HUES48 (cell line): ENCODE measurements at regions not wholly inside any gene's neighbourhood (a gene's known extent, or its start where the extent isn't known, plus 50 kb on each side); places are given as distances from the start of the nearest gene placed in this dataset.

Experiments used
- H3K27ac ChIP-seq: one replicate; pipeline ENCODE4 v1.7.0; 2013; ENCODE audit warnings: low read depth, low read length, inconsistent platforms
- H3K27me3 ChIP-seq: 2 replicates; pipeline ENCODE4 v1.6.1; 2013; ENCODE audit warnings: mild to moderate bottlenecking, low read length; ENCODE audit not compliant: control insufficient read depth, insufficient read depth
- H3K36me3 ChIP-seq: 2 replicates; pipeline ENCODE4 v1.6.1; 2013; ENCODE audit warnings: low read length; ENCODE audit not compliant: control insufficient read depth, insufficient read depth
- H3K4me1 ChIP-seq: 2 replicates; pipeline ENCODE4 v1.6.1; 2013; ENCODE audit warnings: mild to moderate bottlenecking, low read length; ENCODE audit not compliant: control insufficient read depth, insufficient read depth
- H3K4me3 ChIP-seq: 2 replicates; pipeline ENCODE4 v1.5.1; 2013; ENCODE audit warnings: mild to moderate bottlenecking, low read depth, low read length
- H3K9ac ChIP-seq: 2 replicates; pipeline ENCODE4 v1.6.1; 2013; ENCODE audit warnings: mild to moderate bottlenecking, low read depth, low read length, moderate library complexity
- H3K9me3 ChIP-seq: 2 replicates; pipeline ENCODE4 v1.6.1; 2013; ENCODE audit warnings: low read length; ENCODE audit not compliant: control insufficient read depth, insufficient read depth

GRCh38 chr5:165526357-165526756 is 2020.9 kb downstream of the MAT2B start:
- Histone ChIP-seq H3K9me3 (peaks cover 12% of the 10 kb centered on the region; the same call in 1 of the 2 replicates), H3K36me3 (no peaks in the 10 kb centered on the region), H3K4me1 (no peaks in the 10 kb centered on the region), H3K27ac (no peak overlapping the region), H3K4me3 (no peak overlapping the region), H3K9ac (no peak overlapping the region), H3K27me3 (no peaks in the 10 kb centered on the region)

- Histone ChIP-seq H3K36me3 (no peaks in the 10 kb centered on the region), H3K9ac (no peak overlapping the region), H3K4me3 (no peak overlapping the region), H3K9me3 (peaks cover 12% of the 10 kb centered on the region; the same call in 1 of the 2 replicates), H3K27me3 (no peaks in the 10 kb centered on the region), H3K4me1 (no peaks in the 10 kb centered on the region), H3K27ac (no peak overlapping the region)
Observed at GRCh38 chr5:165527577-165527976, 2022.2 kb downstream of the MAT2B start.

GRCh38 chr5:165538065-165538464 is 2032.6 kb downstream of the MAT2B start:
- no peaks in the 10 kb centered on the region for H3K9me3 ChIP-seq
- H3K36me3 ChIP-seq: no peaks in the 10 kb centered on the region
- no peak overlapping the region for H3K27ac ChIP-seq
- H3K4me3 ChIP-seq: no peak overlapping the region
- no peaks in the 10 kb centered on the region for H3K27me3 ChIP-seq
- H3K9ac ChIP-seq: no peak overlapping the region
- no peaks in the 10 kb centered on the region for H3K4me1 ChIP-seq

DNA sequence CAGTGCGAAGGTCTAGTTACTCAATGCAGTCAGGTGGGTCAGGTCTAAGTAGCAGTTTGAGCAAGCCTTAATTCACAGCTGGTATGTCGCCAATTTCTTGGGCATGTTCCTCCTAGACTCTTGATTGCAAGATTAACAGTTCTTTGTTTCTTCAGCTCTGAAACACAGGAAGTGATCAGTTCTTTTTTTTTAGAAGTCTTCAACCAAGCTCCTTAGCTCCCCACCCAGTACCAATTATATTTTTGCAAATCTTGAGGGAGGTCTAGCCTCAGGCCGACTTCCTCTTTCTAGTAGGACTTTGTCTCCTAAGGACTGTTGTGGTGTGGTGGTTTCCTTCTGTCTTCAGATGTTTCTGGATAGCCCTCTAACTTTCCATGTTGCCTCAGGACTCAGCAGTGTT is 2054.2 kb downstream of the MAT2B start:
- Histone ChIP-seq H3K36me3 (no peaks in the 10 kb centered on the region), H3K4me1 (peaks cover 6% of the 10 kb centered on the region), H3K27ac (no peak overlapping the region), H3K27me3 (no peaks in the 10 kb centered on the region), H3K4me3 (no peak overlapping the region), H3K9me3 (no peaks in the 10 kb centered on the region), H3K9ac (no peak overlapping the region)

GRCh38 chr5:165560648-165561047 is 2055.2 kb downstream of the MAT2B start:
- Histone ChIP-seq H3K27ac (no peak overlapping the region), H3K4me1 (peaks cover 6% of the 10 kb centered on the region), H3K4me3 (no peak overlapping the region), H3K9me3 (no peaks in the 10 kb centered on the region), H3K36me3 (no peaks in the 10 kb centered on the region), H3K9ac (no peak overlapping the region), H3K27me3 (no peaks in the 10 kb centered on the region)

DNA sequence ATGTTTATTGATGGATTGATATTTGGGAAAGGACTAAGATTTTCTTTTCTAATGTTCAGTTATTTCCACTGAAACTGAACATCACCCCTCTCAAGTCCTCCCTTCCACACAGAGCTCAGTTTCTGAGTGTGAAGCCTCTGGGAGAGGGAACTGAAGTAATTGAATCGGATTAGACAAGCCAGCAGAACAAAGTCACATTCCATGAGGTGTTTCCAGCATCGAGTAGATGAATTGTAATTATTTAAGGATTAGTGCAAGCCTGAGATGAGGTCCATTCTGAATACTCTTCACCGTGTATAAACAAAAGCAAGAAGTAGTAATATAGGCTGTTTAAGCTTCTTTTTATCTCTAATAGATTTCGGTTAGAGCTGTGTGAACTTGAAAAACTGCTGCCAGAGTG is 2060.5 kb downstream of the MAT2B start:
- Histone ChIP-seq H3K4me3 (no peak overlapping the region), H3K27ac (no peak overlapping the region), H3K27me3 (no peaks in the 10 kb centered on the region), H3K36me3 (no peaks in the 10 kb centered on the region), H3K4me1 (peaks cover 6% of the 10 kb centered on the region), H3K9ac (no peak overlapping the region), H3K9me3 (peaks cover 3% of the 10 kb centered on the region; the same call in 1 of the 2 replicates)

GRCh38 chr5:165569551-165569950 is 2064.1 kb downstream of the MAT2B start:
- no peak overlapping the region for H3K4me3 ChIP-seq
- no peaks in the 10 kb centered on the region for H3K27me3 ChIP-seq
- H3K4me1 ChIP-seq: no peaks in the 10 kb centered on the region; the same call in 1 of the 2 replicates
- H3K36me3 ChIP-seq: no peaks in the 10 kb centered on the region
- H3K27ac ChIP-seq: no peak overlapping the region
- H3K9ac ChIP-seq: no peak overlapping the region
- H3K9me3 ChIP-seq: peaks cover 3% of the 10 kb centered on the region; the same call in 1 of the 2 replicates

DNA sequence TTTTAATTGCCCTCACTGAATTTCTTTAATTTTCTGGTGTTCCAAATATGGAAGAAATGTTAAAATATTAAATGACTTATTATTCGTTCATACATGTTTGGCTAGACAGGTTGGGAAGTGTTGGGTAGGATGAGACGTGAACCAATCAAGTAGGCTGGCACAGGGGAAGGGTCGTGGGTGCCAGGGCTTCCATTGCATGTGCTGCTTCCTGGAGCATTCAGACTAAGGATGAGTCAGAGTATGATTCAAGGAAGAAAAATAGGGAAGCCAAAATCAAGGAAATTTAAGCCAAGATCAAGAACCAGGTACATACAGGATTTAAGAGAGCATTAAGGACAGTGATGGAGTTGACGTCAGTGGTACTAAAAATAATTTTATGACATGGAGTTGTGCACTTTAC is 2068.0 kb downstream of the MAT2B start:
- no peak overlapping the region for H3K4me3 ChIP-seq
- no peak overlapping the region for H3K9ac ChIP-seq
- H3K36me3 ChIP-seq: no peaks in the 10 kb centered on the region
- no peaks in the 10 kb centered on the region for H3K27me3 ChIP-seq
- H3K27ac ChIP-seq: no peak overlapping the region
- H3K9me3 ChIP-seq: peaks cover 3% of the 10 kb centered on the region; the same call in 1 of the 2 replicates
- H3K4me1 ChIP-seq: no peaks in the 10 kb centered on the region

GRCh38 chr5:165574100-165574499 is 2068.7 kb downstream of the MAT2B start:
- no peak overlapping the region for H3K4me3 ChIP-seq
- H3K9ac ChIP-seq: no peak overlapping the region
- no peaks in the 10 kb centered on the region for H3K27me3 ChIP-seq
- H3K36me3 ChIP-seq: no peaks in the 10 kb centered on the region
- H3K9me3 ChIP-seq: peaks cover 3% of the 10 kb centered on the region; the same call in 1 of the 2 replicates
- H3K27ac ChIP-seq: no peak overlapping the region
- no peaks in the 10 kb centered on the region for H3K4me1 ChIP-seq

DNA sequence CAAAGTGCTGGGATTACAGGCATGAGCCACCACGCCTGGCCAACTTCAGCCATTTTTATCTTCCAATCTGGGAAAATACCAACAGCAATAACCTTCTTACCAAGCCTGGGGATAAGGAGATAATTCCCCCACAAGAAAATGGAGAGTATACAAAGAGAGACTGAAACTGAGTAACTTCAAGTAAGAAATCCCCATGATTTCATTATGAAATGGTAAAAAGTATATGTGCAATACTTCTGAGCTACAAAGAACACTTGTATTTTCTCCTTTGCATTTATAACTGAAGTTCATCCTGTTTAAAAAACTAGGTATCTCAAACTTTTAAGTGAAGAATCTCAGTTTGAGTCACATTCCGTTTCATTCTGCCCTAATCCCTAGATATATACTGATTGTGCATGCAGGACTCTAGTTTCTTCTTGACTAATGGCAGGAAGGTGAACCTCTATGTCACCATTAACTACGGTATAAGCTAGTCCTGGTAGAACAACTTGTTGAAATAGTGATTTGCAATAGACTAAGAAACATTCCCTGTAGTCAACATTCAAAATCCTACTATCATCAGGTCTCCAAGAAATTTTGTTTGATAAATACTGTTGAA is 2071.4 kb downstream of the MAT2B start:
- Histone ChIP-seq H3K9ac (no peak overlapping the region), H3K4me1 (no peaks in the 10 kb centered on the region), H3K36me3 (no peaks in the 10 kb centered on the region), H3K9me3 (no peaks in the 10 kb centered on the region), H3K27me3 (no peaks in the 10 kb centered on the region), H3K27ac (no peak overlapping the region), H3K4me3 (no peak overlapping the region)

DNA sequence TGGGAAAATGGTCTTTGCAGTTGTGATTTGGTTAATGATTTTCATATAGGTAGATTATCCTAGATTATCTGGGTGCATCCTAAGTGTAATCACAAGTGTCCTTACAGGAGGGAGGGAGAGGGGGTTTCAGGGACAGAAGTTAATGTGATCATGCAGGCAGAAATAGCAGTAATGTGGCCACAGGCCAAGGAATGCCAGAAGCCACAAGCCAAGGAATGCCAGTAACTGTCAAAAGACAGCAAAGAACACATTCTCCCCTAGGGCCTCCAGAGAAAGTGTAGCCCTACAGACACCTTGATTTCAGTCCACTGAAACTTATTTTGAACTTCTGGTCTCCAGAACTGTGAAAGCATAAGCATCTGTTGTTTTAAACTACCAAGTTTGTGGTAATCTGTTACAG is 2074.5 kb downstream of the MAT2B start:
- Histone ChIP-seq H3K27ac (no peak overlapping the region), H3K9me3 (no peaks in the 10 kb centered on the region), H3K4me1 (no peaks in the 10 kb centered on the region), H3K27me3 (no peaks in the 10 kb centered on the region), H3K36me3 (no peaks in the 10 kb centered on the region), H3K9ac (no peak overlapping the region), H3K4me3 (no peak overlapping the region)
